Activated CD8-positive, alpha-beta memory T cell treated with anti-CD3 and anti-CD28 coated beads for 48 hours (primary cell): ENCODE measurements at regions not wholly inside any gene's neighbourhood (a gene's known extent, or its start where the extent isn't known, plus 50 kb on each side); places are given as distances from the start of the nearest gene placed in this dataset.

Source experiments
- DNase-seq, 3 experiments: peaks; one replicate each; pipeline ENCODE4 v3.0.0-alpha.2; 2020; ENCODE audit warnings: low read depth in 2 of 3, low spot score in 2 of 3

DNA sequence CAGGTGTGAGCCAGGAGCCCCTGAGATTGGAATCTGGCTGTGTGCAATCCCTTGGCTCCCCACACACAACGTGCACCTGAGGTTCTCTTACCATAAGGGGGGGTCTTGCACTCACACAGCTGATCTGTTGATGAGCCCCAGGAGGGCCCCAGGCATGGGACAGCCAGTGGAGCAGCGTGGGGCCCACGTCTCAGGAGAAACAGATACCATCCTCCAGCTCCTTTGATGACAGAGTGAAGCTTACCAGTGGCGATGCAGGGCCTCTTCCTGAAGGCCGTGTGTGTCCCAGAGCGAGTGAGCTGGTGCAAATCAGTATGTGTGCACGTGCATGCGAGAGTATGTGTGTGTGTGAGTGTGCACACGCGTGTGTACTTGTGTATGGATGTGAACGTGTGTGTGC lies 287.4 kb downstream of the IRX1 start:
- no peak for DNase-seq

GRCh38 chr5:3886524-3887451 lies 291.2 kb downstream of the IRX1 start:
- no peak for DNase-seq

- DNase-seq, result no peak
Measured at GRCh38 chr5:3888310-3888709, 292.7 kb downstream of the IRX1 start.

DNA sequence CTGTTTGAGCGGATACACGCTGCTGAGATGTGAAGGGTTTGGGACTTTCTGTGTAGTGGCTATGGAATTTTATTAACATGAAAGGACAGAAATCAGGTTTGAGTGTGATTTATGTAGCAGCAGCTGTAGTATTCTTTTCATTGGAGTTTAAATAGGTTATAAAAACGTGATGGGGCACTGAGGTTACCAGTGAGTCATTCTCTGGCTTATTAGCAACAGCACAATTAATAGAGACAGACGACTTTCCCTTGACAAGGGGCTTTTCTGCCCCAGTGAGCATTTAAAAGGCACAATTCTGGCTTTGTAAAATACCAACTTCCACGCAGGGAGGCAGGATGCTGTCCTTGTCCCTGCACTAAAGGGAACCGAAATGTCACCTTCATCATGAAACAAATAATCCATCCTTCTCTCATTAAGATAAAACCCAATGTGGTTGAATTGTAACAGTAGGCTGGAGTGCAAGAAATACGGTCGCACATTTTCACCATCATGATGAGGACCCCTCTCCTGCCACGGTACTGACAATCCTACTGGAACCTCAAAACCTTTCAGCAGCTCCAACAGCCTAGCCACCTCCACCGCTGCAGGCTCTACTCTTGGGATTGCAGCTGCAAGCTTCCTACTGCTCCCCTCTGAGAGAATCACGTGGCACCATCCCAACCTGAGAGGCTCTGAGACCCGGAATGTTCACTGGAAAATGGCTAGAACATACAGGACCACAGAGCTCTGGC lies 293.9 kb downstream of the IRX1 start:
- DNase-seq, result no peak

DNA sequence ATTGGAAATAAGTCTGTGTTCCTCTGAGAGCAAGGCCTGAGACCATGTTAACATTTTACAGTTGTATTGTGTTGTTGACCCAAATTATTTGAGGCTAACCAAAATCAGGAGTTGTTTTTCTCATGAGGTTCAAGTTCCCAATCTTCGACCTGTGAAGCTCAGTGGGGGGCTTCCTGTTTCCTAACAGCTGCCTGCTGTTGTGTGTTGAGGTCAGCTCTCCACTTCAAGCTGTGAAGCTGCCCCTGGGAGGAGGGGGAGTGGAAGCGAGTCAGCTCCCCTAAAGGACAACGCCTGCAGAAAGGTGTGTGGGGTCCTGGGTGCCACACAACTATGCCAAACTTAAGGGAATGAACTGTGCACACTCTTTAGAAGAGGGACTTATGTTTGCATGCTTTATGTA lies 295.5 kb downstream of the IRX1 start:
- DNase-seq, result no peak

GRCh38 chr5:3893527-3893926 lies 297.9 kb downstream of the IRX1 start:
- DNase-seq, result no peak

DNA sequence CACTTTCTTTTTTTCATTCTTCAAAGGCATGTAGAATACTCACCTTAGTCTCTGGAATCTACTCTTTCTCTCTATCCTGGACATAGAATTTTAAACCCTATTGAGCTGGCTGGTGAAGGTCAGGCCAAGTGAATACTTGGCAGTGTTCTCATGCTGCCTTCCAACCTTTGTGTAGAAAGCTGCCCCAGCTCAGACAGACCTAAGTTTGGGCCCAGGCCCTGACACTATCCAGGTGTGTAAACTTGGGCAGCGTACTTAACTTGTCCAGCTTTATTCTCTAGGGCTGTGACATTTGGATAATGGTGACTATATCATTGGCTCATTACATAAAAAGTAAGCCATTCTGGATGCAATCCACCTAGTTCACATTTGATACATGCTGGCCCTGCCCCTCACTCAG lies 298.3 kb downstream of the IRX1 start:
- DNase-seq, result no peak

- no peak for DNase-seq
Measured at GRCh38 chr5:3896098-3896497, 300.5 kb downstream of the IRX1 start.

- no peak for DNase-seq
Measured at GRCh38 chr5:3899093-3899492, 303.5 kb downstream of the IRX1 start.

GRCh38 chr5:3904584-3904983 lies 309.0 kb downstream of the IRX1 start:
- DNase-seq, result no peak

- no peak for DNase-seq
Measured at GRCh38 chr5:3905031-3905430, 309.4 kb downstream of the IRX1 start.

GRCh38 chr5:3905521-3905920 lies 309.9 kb downstream of the IRX1 start:
- DNase-seq, result no peak

DNA sequence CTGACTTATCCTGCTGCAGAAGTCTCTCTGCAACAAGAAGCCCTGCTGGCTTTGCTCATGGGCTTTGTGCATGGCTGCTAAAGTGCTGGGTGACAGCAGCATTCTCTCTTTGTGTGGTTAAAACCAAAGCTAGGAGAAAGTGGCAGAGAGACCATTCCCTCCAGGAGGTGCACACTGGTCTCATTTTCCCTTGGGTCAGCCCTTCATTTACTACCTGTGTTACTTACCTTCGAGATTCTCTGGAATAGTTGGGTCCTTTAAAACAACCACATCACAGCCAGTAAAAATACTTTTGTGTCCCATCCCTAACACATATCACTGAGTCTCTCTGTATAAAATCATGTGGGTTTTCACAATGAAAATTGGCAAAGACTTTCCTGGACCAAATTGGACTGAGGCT lies 315.5 kb downstream of the IRX1 start:
- DNase-seq, result no peak

- no peak for DNase-seq
Measured at GRCh38 chr5:3911773-3912172, 316.1 kb downstream of the IRX1 start.

GRCh38 chr5:3912790-3913189 lies 317.2 kb downstream of the IRX1 start:
- DNase-seq, result no peak

DNA sequence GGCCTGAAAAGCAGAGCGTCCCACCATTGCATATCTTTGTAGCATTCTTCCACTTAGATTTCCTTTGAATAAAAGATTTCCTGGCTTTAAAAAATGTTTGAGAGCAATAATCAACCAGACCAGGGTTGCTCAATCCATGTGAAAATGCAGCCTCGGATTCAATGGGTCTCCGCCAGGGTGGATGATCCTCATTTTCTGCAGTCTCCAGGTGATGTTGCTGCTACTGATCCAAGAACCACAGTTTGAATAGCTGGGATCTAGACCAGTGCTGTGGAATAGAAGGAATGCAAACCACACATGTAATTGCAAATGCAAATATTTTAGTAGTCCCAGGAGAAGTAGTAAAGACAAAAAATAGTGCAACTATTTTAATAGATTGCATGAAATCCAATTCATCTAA lies 317.6 kb downstream of the IRX1 start:
- no peak for DNase-seq

GRCh38 chr5:3925022-3925421 lies 329.4 kb downstream of the IRX1 start:
- DNase-seq, result no peak

- no peak for DNase-seq
Measured at GRCh38 chr5:3925935-3926334, 330.3 kb downstream of the IRX1 start.

GRCh38 chr5:3929799-3930198 lies 334.2 kb downstream of the IRX1 start:
- DNase-seq, result no peak

GRCh38 chr5:3931976-3932375 lies 336.3 kb downstream of the IRX1 start:
- DNase-seq, result no peak

- no peak for DNase-seq
Measured at GRCh38 chr5:3933536-3933935, 337.9 kb downstream of the IRX1 start.

- DNase-seq, result no peak
Measured at GRCh38 chr5:3933966-3934365, 338.3 kb downstream of the IRX1 start.
